Dermis blood vessel endothelial cell (primary cell): ENCODE measurements at regions not wholly inside any gene's neighbourhood (a gene's known extent, or its start where the extent isn't known, plus 50 kb on each side); places are given as distances from the start of the nearest gene placed in this dataset.

Source experiments
- DNase-seq: peaks from one replicate; pipeline ENCODE4 v3.0.0; 2010

- DNase-seq: no peak
Measured at GRCh38 chr2:9772999-9773902, 70.0 kb upstream of the TAF1B start.

GRCh38 chr2:9773903-9774239, 69.4 kb upstream of the TAF1B start:
- DNase-seq: no peak

- no peak for DNase-seq
Measured at GRCh38 chr2:9774266-9774665, 69.0 kb upstream of the TAF1B start.

GRCh38 chr2:9775351-9775750, 67.9 kb upstream of the TAF1B start:
- DNase-seq: no peak

GRCh38 chr2:9775999-9776712, 67.1 kb upstream of the TAF1B start:
- DNase-seq: no peak

GRCh38 chr2:9777081-9777480, 66.2 kb upstream of the TAF1B start:
- DNase-seq: no peak

- peak; percentile 46 for DNase-seq
Measured at GRCh38 chr2:9778012-9778411, 65.3 kb upstream of the TAF1B start.

GRCh38 chr2:9778471-9779316, 64.6 kb upstream of the TAF1B start:
- DNase-seq: no peak

- DNase-seq: no peak
Measured at GRCh38 chr2:9779596-9780264, 63.5 kb upstream of the TAF1B start.

GRCh38 chr2:9780368-9781130, 62.7 kb upstream of the TAF1B start:
- DNase-seq: no peak

GRCh38 chr2:9781252-9781651, 62.0 kb upstream of the TAF1B start:
- DNase-seq: no peak

- DNase-seq: peak; percentile 63
Measured at GRCh38 chr2:9782197-9782719, 61.0 kb upstream of the TAF1B start.

- DNase-seq: no peak
Measured at GRCh38 chr2:9789371-9789770, 53.9 kb upstream of the TAF1B start.

GRCh38 chr2:9790702-9791225, 52.5 kb upstream of the TAF1B start:
- DNase-seq: no peak

- DNase-seq: no peak
Measured at GRCh38 chr2:9791711-9792110, 51.6 kb upstream of the TAF1B start.

- DNase-seq: no peak
Measured at GRCh38 chr2:9793156-9793917, 49.9 kb upstream of the TAF1B start.
